IPS-20b (cell line): ENCODE measurements at regions not wholly inside any gene's neighbourhood (a gene's known extent, or its start where the extent isn't known, plus 50 kb on each side); places are given as distances from the start of the nearest gene placed in this dataset.

Experiments
- H3K27ac ChIP-seq: one replicate; pipeline ENCODE4 v1.5.1; 2013; ENCODE audit warnings: low read length
- H3K27me3 ChIP-seq: 2 replicates; pipeline ENCODE4 v1.6.1; 2013; ENCODE audit warnings: mild to moderate bottlenecking, low read length, inconsistent platforms; ENCODE audit not compliant: insufficient read depth
- H3K36me3 ChIP-seq: 2 replicates; pipeline ENCODE4 v1.6.1; 2013; ENCODE audit warnings: low read depth, mild to moderate bottlenecking, inconsistent platforms, low read length, moderate library complexity; ENCODE audit not compliant: insufficient read depth
- H3K4me1 ChIP-seq: 2 replicates; pipeline ENCODE4 v1.6.1; 2013; ENCODE audit warnings: mild to moderate bottlenecking, control low read depth, inconsistent platforms, low read length, moderate library complexity; ENCODE audit not compliant: insufficient read depth
- H3K4me3 ChIP-seq: 2 replicates; pipeline ENCODE4 v1.5.1; 2013; ENCODE audit warnings: mild to moderate bottlenecking, low read length, inconsistent platforms
- H3K9ac ChIP-seq: 2 replicates; pipeline ENCODE4 v1.6.1; 2013; ENCODE audit warnings: low read depth, mild to moderate bottlenecking, inconsistent platforms, low read length, moderate library complexity
- H3K9me3 ChIP-seq: 2 replicates; pipeline ENCODE4 v1.6.1; 2013; ENCODE audit warnings: mild to moderate bottlenecking, low read depth, low read length, inconsistent platforms; ENCODE audit not compliant: insufficient read depth

DNA sequence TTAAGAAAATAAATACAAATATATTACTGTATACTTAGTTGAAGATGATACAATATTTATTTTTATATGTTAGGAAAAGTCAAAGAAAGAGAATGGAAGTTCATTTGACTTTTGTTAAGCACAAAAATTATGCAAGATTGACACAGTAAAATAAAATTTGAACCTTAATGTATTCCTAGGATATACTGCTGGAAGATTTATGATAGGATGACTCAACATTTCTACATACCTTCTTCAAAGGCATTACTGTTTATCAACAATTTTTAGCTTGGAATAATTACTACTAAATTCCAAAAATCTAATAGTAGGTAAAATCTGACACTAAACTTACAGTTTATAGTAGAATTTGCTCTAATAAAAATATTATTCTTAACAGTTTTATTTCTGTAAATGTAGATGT is 257.3 kb upstream of the ADAMTS5 start:
- no peak overlapping the region for H3K27ac ChIP-seq
- H3K27me3 ChIP-seq = no peaks in the 10 kb centered on the region
- no peak overlapping the region for H3K4me3 ChIP-seq
- H3K9me3 ChIP-seq = no peaks in the 10 kb centered on the region
- H3K9ac ChIP-seq = no peak overlapping the region
- peaks cover 8% of the 10 kb centered on the region; the same call in 1 of the 2 replicates for H3K4me1 ChIP-seq
- no peaks in the 10 kb centered on the region for H3K36me3 ChIP-seq

DNA sequence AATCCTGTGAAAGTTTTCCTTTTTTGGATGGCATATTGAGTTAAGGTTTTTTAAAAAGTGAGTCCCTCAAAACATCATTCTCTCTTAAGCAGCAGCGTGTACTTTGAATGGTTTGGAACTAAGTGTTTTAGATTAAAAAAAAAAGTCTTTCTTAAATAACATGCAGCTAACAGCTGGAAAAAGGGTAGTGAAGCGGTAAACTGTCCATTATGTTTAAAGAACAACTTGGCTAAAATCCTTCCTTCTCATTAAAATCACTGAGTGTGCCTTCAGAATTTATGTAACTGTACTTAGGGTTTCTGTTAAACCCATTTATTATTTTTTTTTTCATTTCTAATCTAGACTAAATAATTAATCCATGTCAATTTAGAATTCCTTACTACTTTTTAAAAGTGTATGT is 254.2 kb upstream of the ADAMTS5 start:
- peaks cover 8% of the 10 kb centered on the region; the same call in 1 of the 2 replicates for H3K4me1 ChIP-seq
- H3K36me3 ChIP-seq = no peaks in the 10 kb centered on the region

GRCh38 chr21:27220416-27220815 is 253.5 kb upstream of the ADAMTS5 start:
- H3K9me3 ChIP-seq = no peaks in the 10 kb centered on the region
- H3K4me3 ChIP-seq = no peak overlapping the region
- no peak overlapping the region for H3K27ac ChIP-seq
- no peak overlapping the region for H3K9ac ChIP-seq
- H3K4me1 ChIP-seq = peaks cover 8% of the 10 kb centered on the region; the same call in 1 of the 2 replicates
- H3K36me3 ChIP-seq = no peaks in the 10 kb centered on the region
- no peaks in the 10 kb centered on the region for H3K27me3 ChIP-seq

More for the DNA sequence above, 254.2 kb upstream of the ADAMTS5 start:
- Histone ChIP-seq H3K4me3 (no peak overlapping the region), H3K27ac (no peak overlapping the region), H3K9ac (no peak overlapping the region), H3K27me3 (no peaks in the 10 kb centered on the region), H3K9me3 (no peaks in the 10 kb centered on the region)

- H3K27me3 ChIP-seq = no peaks in the 10 kb centered on the region
- H3K9ac ChIP-seq = no peak overlapping the region
- H3K36me3 ChIP-seq = no peaks in the 10 kb centered on the region
These were observed 252.2 kb upstream of the ADAMTS5 start for GRCh38 chr21:27219068-27219467.

DNA sequence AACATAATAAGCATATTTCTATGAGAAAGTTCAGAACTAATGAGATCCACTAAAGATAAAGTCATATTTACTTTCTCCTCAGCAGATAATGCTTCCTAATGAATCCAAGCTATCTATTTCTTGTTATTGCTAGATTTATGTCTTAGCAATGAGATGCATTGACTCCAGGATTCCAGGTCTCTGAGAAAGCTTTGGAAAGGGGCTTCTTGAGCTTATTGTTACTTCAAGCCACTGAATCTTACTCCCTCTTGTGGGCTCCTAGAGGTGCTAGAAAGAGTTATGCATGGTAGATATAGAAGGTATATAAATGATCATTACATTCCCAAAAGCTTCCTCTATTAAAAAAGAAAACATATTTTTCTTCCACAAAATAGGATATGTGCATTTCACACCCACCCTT is 246.4 kb upstream of the ADAMTS5 start:
- no peaks in the 10 kb centered on the region for H3K4me1 ChIP-seq
- no peak overlapping the region for H3K27ac ChIP-seq
- no peak overlapping the region for H3K4me3 ChIP-seq
- H3K9me3 ChIP-seq = peaks cover 6% of the 10 kb centered on the region
- no peaks in the 10 kb centered on the region for H3K27me3 ChIP-seq
- H3K9ac ChIP-seq = no peak overlapping the region
- H3K36me3 ChIP-seq = no peaks in the 10 kb centered on the region

More at GRCh38 chr21:27219068-27219467, 252.2 kb upstream of the ADAMTS5 start:
- H3K4me3 ChIP-seq = no peak overlapping the region
- no peak overlapping the region for H3K27ac ChIP-seq
- no peaks in the 10 kb centered on the region for H3K9me3 ChIP-seq
- H3K4me1 ChIP-seq = peaks cover 8% of the 10 kb centered on the region; the same call in 1 of the 2 replicates

DNA sequence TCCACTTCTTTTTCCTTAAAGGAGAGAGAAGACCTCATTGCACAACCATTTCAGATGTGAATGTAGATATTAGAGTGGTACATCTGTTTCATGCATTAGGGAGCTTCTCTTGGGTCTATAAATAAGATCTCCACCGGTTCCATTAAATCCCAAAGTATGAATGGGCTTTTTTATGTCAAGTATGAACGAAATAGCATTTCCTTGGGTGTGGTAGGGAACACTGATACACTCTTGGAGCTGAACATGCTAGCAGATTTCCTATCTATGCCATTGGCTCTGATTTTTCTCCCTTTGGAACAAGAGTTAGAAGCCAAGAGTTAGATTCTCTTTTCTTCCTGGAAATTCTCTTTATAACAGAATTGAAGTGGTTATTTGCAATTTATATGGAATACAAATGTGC is 245.6 kb upstream of the ADAMTS5 start:
- H3K9ac ChIP-seq = no peak overlapping the region
- H3K9me3 ChIP-seq = peaks cover 10% of the 10 kb centered on the region
- H3K4me1 ChIP-seq = no peaks in the 10 kb centered on the region
- no peak overlapping the region for H3K4me3 ChIP-seq
- no peaks in the 10 kb centered on the region for H3K36me3 ChIP-seq
- H3K27ac ChIP-seq = no peak overlapping the region
- no peaks in the 10 kb centered on the region for H3K27me3 ChIP-seq

DNA sequence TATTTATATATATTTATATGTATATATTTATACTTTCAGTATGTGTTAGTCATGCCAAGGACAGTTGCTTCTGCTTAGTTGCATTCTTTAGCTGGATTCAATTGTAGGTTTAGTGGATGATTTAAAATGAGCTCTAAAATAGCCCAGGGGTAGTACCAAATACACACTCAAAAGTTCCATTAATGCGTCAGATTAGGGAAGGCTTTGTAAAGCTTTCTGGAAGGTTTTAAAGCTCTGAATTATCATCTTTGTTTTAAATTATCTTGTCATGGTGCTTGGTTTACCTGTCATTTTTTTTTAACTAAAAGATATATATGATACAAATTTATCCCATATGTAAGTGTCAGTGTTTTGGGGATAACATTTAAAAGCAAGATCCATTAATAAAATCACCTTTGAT is 242.7 kb upstream of the ADAMTS5 start:
- Histone ChIP-seq H3K27ac (no peak overlapping the region), H3K9ac (no peak overlapping the region), H3K36me3 (no peaks in the 10 kb centered on the region), H3K4me1 (peaks cover 5% of the 10 kb centered on the region; the same call in 1 of the 2 replicates), H3K4me3 (no peak overlapping the region), H3K27me3 (no peaks in the 10 kb centered on the region), H3K9me3 (peaks cover 10% of the 10 kb centered on the region)

DNA sequence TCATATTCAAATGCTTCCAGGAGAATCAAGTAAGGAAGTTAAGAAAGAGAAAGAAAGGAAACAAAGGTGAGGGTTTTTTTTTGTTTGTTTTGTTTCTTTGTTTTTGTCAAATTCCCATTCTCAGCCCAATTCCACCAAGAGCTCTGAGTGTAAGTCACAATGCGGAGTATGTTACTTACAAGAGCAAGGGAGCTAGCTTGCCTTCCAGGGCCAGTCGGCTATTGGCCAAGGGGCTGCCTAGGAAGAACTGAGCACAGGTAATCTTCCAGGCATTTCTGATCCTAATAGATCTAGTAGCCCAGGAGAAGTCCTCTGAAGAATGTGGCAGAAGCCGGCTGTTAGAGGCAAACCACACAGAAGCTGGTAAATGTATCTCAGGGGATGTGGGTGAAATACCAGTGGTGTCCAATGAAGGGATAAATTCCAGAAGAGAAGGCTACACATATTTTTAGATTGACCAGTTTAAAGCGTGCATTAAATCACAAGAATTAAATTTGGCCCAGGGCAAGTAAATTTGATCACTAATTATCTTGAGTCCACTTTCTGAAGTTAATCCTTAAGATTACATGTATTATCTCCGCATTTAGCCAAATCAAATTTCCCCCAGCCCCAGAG is 239.6 kb upstream of the ADAMTS5 start:
- Histone ChIP-seq H3K27ac (peak overlapping the region; percentile 1), H3K9ac (peak overlapping the region; percentile 34; the same call in 1 of the 2 replicates), H3K36me3 (no peaks in the 10 kb centered on the region), H3K4me3 (peak overlapping the region; percentile 13; the same call in 1 of the 2 replicates), H3K27me3 (no peaks in the 10 kb centered on the region), H3K9me3 (peaks cover 10% of the 10 kb centered on the region), H3K4me1 (peaks cover 5% of the 10 kb centered on the region; the same call in 1 of the 2 replicates)

GRCh38 chr21:27202301-27202700 is 235.4 kb upstream of the ADAMTS5 start:
- peaks cover 5% of the 10 kb centered on the region; the same call in 1 of the 2 replicates for H3K4me1 ChIP-seq
- no peaks in the 10 kb centered on the region for H3K36me3 ChIP-seq
- no peak overlapping the region for H3K9ac ChIP-seq
- no peaks in the 10 kb centered on the region for H3K27me3 ChIP-seq
- no peaks in the 10 kb centered on the region for H3K9me3 ChIP-seq
- H3K27ac ChIP-seq = no peak overlapping the region
- H3K4me3 ChIP-seq = no peak overlapping the region

- no peaks in the 10 kb centered on the region for H3K4me1 ChIP-seq
- H3K36me3 ChIP-seq = no peaks in the 10 kb centered on the region
- H3K4me3 ChIP-seq = no peak overlapping the region
- H3K9me3 ChIP-seq = no peaks in the 10 kb centered on the region
- H3K27ac ChIP-seq = no peak overlapping the region
- H3K27me3 ChIP-seq = no peaks in the 10 kb centered on the region
- no peak overlapping the region for H3K9ac ChIP-seq
These were observed 234.3 kb upstream of the ADAMTS5 start for GRCh38 chr21:27201197-27201596.

DNA sequence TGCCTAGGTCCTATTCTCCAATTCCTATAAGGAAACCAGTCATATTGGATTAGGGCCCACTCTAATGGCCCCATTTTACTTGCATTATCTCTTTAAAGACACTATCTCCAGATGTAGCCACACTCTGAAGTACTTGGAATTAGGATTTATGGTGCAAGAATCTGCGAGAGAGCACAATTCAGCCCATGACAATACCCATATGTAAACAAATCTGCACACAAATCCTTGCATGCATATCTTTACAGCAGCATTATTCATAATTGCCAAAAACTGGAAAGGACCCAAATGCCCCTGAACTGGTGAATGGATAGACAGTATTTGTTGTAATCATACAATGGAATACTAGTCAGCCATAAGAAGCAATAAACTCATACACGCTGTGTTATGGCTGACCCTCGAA is 229.8 kb upstream of the ADAMTS5 start:
- no peak overlapping the region for H3K4me3 ChIP-seq
- no peak overlapping the region for H3K27ac ChIP-seq

GRCh38 chr21:27192281-27192949 is 225.5 kb upstream of the ADAMTS5 start:
- Histone ChIP-seq H3K4me3 (no peak overlapping the region), H3K36me3 (no peaks in the 10 kb centered on the region), H3K4me1 (no peaks in the 10 kb centered on the region), H3K9ac (no peak overlapping the region), H3K27ac (no peak overlapping the region), H3K9me3 (no peaks in the 10 kb centered on the region), H3K27me3 (no peaks in the 10 kb centered on the region)

More for the DNA sequence above, 229.8 kb upstream of the ADAMTS5 start:
- H3K27me3 ChIP-seq = no peaks in the 10 kb centered on the region
- no peaks in the 10 kb centered on the region for H3K9me3 ChIP-seq
- no peaks in the 10 kb centered on the region for H3K36me3 ChIP-seq
- H3K9ac ChIP-seq = no peak overlapping the region
- no peaks in the 10 kb centered on the region for H3K4me1 ChIP-seq
